ENCODE measurements at regions not wholly inside any gene's neighbourhood (a gene's known extent, or its start where the extent isn't known, plus 50 kb on each side); places are given as distances from the start of the nearest gene placed in this dataset.

GRCh38 chr20:16124911-16125776 lies 448.1 kb downstream of the KIF16B start:
- TF ChIP-seq CTCF (conservative IDR thresholded peaks at IDR 0.05 in 1 of 2, IDR thresholded peaks at IDR 0.05 in 1 of 2; ENCODE audit: low read depth in 1 of 2, low read length in 2 of 2) (no peak), EZH2 (IDR thresholded peaks at IDR 0.05; ENCODE audit: low read length, missing control alignments) (no peak)

Data from fibroblast of lung (primary cell).